Right renal pelvis (tissue), 4 donors: ENCODE measurements at regions not wholly inside any gene's neighbourhood (a gene's known extent, or its start where the extent isn't known, plus 50 kb on each side); places are given as distances from the start of the nearest gene placed in this dataset.

Experiments
- DNase-seq, 4 donors: peaks; one replicate each; pipeline ENCODE4 v3.0.0-alpha.2; 2013; ENCODE audit warnings: low read depth in 4 of 4, low spot score in 3 of 4, missing footprints in 1 of 4

DNA sequence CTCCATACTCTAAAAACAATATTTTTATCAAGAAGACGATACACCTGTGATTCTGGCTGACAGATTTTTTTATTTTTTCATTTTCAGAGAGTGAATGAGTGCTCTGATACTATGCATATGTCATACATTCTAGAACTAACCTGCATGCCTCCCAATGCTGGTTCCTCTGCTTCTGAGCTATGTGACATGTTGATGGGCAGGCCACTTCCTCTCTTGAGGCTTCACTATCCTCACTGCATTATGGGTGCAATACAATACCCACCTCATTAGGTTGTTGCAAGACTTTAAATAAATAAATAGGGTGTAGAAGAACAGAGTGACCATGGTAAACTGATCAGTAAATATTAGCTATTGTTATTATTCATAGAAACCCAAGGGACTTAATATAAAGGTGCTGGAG, 408.3 kb downstream of the HNRNPD start:
- DNase-seq, result no peak

DNA sequence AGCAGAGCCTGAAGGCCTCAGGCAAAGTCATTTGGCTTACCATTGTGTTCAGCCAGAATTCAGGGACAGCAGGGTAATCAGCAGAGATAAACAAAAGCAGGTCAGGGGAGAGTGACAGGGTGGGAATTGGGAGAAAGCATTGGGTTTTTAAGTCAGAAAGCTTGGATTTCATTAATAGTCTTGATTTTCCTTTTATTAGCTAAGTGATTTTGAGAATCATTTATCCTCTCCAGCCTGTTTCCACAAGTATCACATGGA, 410.1 kb downstream of the HNRNPD start:
- no peak for DNase-seq

DNA sequence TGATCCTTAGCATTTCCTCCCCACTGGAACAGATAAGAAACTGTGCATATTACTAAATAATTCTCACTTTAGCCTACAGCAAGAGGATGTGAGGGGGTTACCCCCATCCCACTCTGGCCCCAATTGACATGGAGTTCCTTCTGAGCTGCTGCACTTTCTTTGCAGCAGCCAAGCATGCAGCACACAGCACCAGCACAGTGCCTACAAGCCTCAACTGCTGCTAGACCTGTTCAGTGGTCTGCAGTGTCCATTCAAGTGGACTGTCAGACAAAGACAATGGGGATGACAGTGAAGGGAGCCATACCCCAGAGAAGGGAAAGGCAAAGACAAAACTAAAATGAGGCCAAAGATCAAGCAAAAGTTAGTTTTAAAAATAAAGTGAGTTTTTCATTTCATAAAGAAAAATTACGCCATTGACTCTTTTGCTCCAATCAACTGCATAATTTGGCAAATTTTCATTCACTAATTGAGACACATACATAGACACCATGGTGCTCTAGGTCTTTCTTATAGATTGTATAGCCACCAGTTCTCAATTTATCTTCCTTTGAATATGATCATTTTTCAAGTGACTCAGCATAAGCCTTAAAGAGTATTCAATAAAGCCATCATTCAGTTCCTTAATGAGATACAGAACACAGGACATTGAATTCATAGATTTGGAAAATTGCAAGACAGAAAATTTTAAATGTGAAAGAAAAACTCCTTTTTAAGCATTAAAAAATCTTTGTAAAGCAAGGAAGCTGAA, 410.6 kb downstream of the HNRNPD start:
- no peak for DNase-seq

DNA sequence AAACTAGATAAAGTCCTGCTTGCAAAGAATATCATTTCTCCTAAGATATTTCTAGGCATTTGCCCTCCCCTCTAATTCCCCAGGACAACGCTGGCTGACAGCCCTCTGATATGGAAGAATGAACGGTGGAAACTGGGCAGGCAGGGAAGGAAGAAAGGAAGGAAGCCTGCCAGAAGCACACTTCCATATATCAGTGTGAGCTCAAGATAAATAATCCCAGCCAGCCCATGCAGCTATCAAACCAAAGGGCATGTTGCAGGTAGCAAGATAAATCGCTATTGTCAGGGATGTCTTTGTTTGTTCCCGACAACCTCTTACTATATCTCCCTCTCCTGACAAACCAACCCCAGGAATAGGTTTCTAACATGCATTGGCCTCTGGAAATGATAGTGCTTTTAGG, 412.8 kb downstream of the HNRNPD start:
- DNase-seq, result no peak

DNA sequence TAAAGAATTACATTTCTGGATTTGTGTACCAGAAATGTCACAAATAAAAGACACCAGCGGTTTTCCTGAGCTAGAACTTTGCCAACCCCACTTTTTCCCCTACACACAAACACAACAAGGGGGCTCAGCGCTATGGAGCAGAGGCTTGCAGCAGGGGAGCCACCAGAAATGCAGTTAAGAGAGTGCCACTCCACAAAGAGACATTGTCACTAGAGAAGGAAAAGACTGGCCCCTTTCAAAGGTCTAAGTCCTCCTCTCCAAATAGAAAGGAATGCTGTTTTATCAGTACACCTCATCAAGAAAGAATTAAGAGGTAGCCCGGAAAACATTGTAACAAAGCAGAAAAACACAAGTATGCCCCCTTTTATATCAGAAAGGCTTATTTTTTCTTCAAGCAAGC, 419.5 kb downstream of the HNRNPD start:
- DNase-seq, result no peak

DNA sequence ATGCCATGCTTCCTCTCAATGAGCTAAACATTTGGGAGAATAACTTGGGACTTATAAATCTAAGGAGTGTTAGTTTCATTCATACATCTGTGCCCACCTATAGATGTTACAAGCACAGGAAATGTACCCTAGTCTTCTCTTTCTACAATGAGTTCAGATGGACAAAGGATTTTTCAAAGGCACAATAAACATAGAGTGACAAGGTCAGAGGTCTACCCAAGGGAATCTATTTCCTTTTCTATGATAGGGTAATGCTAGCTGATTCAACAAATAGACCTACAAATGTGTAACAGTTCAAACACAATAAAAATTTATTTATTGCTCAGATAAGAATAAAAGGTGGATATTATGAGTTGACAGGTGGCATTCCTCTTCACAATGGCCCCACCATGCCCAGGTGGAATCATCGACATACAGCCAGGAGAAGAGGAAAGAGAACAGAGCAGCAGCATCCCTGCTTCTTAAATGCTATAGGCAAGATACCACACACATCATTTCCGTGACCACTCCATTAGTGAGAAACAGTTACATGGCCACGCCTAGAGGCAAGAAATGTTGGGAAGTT, 421.8 kb downstream of the HNRNPD start:
- no peak for DNase-seq

DNA sequence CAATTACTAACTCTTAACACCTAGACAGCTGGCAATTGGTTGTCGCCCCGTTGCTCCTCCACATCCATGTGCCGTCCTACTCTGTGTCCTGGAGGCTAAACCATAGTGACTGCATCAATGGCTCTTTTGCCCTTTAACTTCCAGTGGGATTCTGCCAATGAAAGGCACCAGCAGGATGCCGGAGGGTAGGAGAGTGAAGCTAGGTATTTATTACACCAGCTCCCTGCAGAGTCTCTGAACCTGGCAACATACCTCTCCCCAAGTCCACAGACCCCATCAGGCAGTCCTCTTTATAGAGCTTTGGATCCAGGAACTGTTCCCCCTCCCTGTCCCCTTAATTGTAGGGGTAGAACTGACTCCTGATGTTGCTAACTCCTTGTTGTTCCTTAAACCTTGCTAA, 426.8 kb downstream of the HNRNPD start:
- no peak for DNase-seq

DNA sequence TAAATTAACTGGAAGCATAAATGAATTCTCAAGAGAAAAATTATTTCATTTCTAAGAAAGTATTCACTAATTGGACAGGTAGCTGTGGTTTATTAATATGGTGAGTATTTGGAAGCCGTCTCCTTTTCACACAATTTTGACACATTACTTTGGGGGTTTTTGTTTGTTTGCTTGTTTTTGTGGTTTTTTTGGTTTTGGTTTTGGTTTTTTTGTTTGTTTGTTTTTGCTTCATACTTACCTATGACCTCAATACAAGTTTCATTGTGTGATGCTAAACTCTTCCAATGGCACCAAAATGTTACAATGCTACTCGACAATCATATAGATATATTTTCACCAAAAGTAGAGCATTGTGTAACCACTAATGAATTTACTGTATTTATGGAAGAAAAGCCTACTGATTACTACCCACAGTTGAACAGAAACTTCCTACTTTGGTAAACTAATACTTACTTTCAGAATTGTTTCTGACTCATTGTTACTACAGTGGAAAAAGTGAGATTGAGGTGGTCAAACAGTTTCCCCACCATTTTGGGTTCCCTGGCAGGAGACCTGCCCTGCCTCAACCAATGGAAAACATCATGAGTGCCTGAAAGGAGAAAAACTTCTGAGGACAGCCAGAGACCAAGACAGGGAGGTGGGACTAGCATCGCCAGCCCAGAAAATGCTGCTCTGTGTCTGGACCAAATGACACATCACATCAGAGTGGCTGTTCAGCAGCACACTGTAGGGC, 443.1 kb downstream of the HNRNPD start:
- DNase-seq, result no peak

DNA sequence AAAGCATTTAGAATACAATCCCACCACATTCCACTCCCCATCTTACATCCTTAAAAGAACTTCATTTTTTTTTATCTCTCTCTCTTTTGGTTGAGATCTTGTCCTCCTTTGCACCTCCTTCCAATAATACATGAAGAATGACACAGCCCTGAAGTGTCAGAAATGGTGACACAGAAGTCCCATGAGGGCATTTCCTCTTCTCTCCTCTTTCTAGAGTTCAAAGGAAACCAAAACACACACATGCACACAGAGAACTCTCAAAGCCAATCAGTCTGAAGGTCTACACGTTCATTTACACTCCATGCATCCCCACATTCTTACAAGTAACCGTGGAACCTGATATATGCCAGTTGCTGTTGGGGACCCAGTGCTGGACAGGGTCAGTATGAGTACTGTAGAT, 450.7 kb downstream of the HNRNPD start:
- DNase-seq, result no peak

DNA sequence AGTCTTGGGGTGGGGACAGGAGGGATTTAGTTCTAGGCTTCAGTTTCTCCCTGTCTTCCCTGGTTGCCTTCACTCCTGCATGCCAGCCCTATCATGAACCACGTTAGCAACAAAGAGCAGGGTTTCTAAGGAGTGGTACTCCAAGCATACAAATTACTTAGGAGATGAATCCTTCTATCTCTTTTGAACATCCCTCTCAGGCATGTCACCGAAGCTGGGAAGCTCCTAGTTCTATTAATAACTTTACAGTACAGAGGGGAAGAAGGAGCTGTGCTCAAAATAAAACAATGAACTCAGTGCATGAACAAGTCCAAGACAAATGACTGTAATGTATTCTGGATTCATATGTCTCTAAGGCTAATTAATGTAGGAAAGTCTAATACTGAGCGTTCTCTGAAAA, 450.6 kb upstream of the RASGEF1B start:
- no peak for DNase-seq

DNA sequence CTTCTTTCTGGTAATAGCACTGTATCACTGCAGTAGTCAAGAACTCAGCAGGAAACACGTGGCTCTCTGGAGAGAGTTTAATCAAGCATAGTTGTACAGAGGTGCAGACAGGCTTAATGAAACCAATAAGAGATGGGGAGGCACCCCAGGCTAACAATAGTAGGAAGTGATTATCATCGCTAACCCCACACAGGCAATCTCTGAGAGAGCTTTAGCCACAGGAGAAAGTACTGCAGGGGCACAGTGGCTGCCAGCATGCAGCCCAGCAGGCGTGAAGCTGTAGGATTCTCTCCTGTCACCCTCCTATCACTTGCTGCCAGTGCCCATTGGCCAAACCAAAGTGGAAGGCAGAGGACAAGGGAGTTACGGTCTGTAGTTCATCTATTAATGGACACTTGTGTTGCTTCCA, 450.0 kb upstream of the RASGEF1B start:
- no peak for DNase-seq

DNA sequence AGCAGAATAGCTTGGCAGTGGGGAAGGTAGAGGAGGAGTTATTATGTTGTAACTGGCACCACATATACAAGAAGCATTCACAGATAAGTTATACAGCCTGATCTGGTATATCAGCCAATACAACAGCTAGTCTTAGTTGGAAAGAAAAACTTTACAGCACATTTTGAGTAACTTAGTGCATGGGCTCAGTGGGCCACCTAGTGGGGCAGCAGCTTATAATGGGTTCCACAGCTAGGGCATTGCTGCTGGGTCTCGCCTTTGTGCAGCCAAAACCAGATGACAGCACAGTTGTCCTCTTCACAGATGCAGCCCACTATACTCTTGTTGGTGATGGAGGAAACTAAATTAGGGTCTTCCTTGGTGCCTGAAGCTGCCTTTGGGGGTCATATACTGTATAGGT, 448.1 kb upstream of the RASGEF1B start:
- DNase-seq, result no peak

DNA sequence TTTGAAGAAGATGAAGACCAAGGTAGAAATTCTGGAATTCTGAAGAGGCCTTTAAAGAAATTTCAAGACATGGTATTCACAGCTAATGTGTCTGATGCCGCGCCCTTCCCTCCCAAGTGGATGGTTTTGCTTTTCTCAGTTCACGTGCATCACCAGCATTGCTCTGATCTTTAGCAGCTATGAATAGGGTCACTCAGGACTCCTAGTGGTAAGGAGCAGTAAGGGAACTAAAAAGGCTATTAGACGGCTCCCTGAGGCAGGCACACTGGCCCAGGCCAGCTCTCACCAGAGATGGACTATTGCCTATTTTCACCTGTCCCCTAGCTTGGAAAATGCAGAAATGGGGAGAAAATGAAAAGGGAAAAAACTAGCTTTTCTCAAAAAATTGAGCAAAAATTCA, 447.5 kb upstream of the RASGEF1B start:
- no peak for DNase-seq

DNA sequence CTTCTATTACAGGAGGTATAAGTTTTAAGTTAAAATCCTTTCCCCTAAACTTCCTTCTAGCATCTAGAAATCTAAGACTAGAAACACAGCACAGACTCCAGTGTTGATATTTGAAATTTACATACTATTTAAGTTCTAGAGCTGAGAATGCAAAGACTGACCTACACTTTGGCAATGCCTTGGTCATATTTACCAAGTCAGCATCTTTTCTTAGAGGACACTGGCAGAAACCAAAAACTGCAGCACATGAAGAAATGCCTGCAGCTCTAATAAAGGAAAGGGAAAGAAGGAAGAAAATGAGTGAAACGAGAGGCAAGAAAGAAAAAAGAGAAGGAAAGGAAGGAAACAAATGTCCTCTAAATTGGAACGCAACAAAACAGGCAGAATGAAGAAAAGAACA, 443.7 kb upstream of the RASGEF1B start:
- no peak for DNase-seq

DNA sequence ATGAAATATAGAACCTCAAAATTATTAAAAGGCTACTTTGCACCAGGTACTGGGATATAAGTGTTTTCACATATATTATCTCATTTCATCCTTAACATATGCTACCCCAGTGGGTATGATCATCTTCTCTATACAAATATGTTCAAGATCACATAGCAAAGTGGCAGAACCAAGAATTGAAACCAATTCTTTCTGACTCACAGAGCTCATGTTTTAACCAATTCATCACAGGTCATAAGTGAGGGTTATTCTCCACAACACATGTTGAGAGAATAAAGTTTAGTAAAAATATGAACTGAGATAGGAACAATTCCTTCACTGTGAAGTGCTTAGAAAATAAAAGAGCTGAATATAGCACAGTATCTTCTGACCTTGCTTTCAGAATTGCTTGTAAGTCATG, 442.9 kb upstream of the RASGEF1B start:
- no peak for DNase-seq

DNA sequence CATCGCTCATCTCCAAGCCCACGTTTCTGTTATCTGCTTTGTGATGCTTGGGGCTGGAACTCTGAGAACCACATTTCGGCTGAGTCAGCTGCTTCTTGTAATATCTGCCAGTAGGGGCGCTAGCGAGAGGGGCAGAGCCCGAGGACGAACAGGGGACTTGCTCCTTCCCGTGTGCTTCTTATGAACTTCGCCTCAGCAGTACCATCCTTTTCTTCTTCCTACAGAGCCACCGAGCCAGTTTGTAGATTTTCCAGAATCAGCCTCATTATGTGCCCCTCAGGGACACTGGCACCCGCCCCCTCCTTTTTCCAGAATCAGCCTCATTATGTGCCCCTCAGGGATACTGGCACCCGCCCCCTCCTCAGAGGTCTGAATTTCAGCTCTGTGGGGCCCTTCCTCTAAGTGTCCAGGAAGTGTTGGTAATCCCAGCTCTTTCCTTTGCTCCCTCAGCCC, 441.7 kb upstream of the RASGEF1B start:
- peak; percentile 14 to 28 (median 23) for DNase-seq

DNA sequence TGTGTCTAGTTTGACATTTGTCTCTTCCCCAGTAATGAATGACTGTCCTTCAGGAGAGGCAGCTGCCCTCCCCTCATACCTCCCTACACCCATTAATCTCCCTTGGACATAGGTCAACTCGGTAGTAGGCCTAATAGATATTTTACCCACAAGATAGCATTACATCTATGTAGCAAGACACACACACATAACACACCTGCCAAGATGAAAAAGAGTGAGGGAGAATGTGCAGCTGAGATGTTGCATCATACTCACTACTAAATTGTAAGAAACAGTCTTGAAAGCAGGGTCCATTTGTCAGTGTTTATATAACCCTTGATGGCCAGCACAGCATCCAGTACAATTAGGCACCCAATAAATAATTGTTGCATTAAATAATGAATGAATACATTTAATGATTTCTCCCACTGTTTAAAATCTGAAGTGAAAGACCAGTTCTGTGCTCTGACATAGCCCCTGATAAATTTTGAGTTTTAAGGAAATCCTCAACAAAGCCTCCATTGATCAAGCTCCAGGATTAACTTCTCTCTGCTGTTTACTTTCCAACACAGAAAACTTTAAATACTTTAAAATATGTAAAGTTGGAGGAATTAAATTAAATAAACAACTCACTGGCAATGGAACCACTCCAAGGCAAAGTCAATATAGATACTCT, 440.8 kb upstream of the RASGEF1B start:
- DNase-seq, result no peak

DNA sequence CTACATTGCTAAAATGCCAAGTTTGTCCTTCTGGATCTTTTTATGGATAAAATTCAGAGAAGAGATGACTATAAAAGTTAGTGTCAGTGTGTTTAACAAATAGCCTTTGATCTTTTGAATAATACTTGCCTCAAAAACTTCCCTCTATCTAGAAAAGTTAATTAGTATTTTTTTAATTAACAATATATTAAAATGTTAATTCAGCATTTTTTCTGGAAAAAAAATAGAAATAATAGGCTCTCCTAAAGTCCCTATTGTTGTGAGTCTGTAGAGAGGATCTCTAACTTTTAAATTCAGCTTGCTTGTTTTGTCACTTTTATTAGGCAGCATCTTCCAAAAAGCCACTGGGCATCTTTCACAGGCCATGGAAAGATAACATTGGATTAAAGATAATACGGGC, 435.2 kb upstream of the RASGEF1B start:
- DNase-seq, result no peak

DNA sequence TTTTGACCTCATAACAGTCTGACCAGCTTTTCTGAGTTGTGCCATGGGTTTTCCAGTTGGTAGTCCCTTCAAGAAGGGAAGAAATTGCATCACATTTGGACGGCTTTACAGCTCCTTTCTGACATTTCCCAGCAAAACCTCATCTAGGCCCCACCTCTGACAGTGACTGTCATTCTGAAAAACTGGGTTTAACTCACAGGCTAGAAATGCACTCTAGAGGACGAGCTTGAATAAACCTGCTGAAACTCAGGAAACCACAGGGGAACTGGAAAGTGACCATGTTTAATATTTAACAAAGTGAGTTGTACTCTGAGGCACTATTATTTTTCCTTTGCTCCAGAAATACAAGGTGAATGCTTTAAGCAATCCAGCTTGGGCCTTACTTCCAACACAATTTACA, 434.3 kb upstream of the RASGEF1B start:
- peak in 3 of 4 donors; percentile 10 to 37 (median 11) for DNase-seq

DNA sequence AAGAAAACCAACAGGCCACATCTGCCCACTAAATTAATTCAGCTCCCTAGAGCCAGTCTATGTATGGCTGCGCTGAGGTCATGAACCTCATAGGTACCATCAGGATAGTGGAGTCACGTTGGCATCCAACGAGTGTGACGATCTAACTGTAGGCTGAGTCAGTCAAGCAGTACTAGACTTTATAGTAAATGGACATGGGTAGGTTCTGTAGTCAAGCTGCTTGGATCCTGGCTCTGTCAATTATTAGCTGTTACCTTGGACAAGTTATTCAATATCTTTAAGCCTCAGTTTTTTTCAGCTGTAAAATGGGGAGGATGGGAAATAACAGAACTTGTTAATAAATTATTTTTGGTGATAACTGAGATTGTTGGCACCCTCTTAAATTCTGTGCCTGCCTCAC, 432.4 kb upstream of the RASGEF1B start:
- DNase-seq, result no peak

DNA sequence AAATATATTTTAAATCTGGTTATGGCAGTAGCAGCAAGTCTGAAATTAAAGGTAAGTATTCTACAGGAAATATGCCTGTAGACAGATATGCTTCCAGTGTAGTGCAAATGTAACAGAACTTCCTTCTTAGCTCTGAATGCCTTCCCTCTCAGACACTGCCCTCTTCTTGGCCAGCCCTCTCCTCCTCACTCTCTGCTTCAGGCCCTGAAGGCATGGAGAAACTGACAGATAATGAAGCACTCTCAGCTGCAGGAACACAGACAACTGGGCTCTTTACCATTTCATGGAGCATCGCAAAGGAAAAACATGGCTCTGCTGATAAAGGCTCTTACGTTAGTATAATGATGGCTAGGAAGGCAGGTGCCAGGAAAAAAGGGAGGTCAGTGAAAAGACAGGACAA, 431.5 kb upstream of the RASGEF1B start:
- DNase-seq, result no peak
